Endothelial cell of umbilical vein (primary cell): ENCODE measurements at regions not wholly inside any gene's neighbourhood (a gene's known extent, or its start where the extent isn't known, plus 50 kb on each side); places are given as distances from the start of the nearest gene placed in this dataset.

ENCODE experiments used
- CTCF ChIP-seq, 2 donors: IDR thresholded peaks; 1 replicate in 1 of 2; 2 replicates in 1 of 2; pipeline ENCODE4 v1.5.1; 2011; ENCODE audit warnings: low read length in 2 of 2, mild to moderate bottlenecking in 2 of 2, moderate library complexity in 2 of 2, control low read depth in 1 of 2, inconsistent platforms in 1 of 2, low read depth in 1 of 2; ENCODE audit not compliant: insufficient read depth in 1 of 2; ENCODE audit errors: extremely low read depth in 1 of 2
- EZH2 ChIP-seq: IDR thresholded peaks from 2 replicates; pipeline ENCODE4 v1.6.1; 2012; ENCODE audit warnings: borderline replicate concordance, low read depth, mild to moderate bottlenecking, moderate library complexity, low read length, inconsistent platforms; ENCODE audit not compliant: severe bottlenecking
- FOS ChIP-seq: IDR thresholded peaks from 2 replicates; pipeline ENCODE4 v1.6.1; 2011; ENCODE audit warnings: mild to moderate bottlenecking, low read length, moderate library complexity, borderline replicate concordance; ENCODE audit not compliant: insufficient read depth
- JUN ChIP-seq: IDR thresholded peaks from 2 replicates; pipeline ENCODE4 v1.6.1; 2011; ENCODE audit warnings: borderline replicate concordance, low read depth; ENCODE audit not compliant: insufficient read length, insufficient read depth
- MAX ChIP-seq: IDR thresholded peaks from 2 replicates; pipeline ENCODE4 v1.6.1; 2011; ENCODE audit not compliant: insufficient read depth, insufficient read length
- POLR2A ChIP-seq: IDR thresholded peaks from 2 replicates; pipeline ENCODE4 v1.6.1; 2012; ENCODE audit warnings: low read depth, mild to moderate bottlenecking, control low read depth, low read length
- POLR2AphosphoS5 ChIP-seq: IDR thresholded peaks from 2 replicates; pipeline ENCODE4 v1.6.1; 2012; ENCODE audit warnings: low read depth, mild to moderate bottlenecking, control low read depth, low read length, moderate library complexity; ENCODE audit not compliant: insufficient read depth

GRCh38 chr1:5572794-5573193 is 419.4 kb downstream of the NPHP4 start:
- no peak for TF ChIP-seq CTCF (IDR thresholded peaks at IDR 0.05; ENCODE audit: extremely low read depth in 1 of 2, insufficient read depth in 1 of 2, low read depth in 1 of 2, low read length in 2 of 2)
- TF ChIP-seq POLR2AphosphoS5, result no peak
- TF ChIP-seq POLR2A, result no peak
- no peak for TF ChIP-seq EZH2
- TF ChIP-seq FOS, result no peak
- TF ChIP-seq JUN, result no peak
- TF ChIP-seq MAX, result no peak
